ENCODE measurements at regions not wholly inside any gene's neighbourhood (a gene's known extent, or its start where the extent isn't known, plus 50 kb on each side); places are given as distances from the start of the nearest gene placed in this dataset.

DNA sequence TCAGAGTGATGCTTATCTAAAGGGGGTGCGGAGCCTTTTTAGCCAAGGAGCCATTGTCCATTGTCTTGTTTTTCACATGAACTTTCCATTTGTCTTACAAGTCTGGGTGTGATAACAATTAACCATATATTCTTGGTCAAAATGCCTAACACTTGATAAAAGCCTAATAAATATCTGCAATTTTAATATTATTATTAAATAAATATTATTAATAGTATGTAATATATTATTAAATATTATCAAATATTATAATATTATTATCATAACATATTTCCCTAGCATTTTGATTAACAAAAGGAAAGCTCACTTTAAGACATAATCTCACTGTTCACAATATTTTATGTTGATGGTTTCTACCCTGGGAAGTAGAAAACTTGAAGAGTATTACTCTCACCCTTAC is 1143.6 kb upstream of the GYPC start:
- TF ChIP-seq, protein P1, sequence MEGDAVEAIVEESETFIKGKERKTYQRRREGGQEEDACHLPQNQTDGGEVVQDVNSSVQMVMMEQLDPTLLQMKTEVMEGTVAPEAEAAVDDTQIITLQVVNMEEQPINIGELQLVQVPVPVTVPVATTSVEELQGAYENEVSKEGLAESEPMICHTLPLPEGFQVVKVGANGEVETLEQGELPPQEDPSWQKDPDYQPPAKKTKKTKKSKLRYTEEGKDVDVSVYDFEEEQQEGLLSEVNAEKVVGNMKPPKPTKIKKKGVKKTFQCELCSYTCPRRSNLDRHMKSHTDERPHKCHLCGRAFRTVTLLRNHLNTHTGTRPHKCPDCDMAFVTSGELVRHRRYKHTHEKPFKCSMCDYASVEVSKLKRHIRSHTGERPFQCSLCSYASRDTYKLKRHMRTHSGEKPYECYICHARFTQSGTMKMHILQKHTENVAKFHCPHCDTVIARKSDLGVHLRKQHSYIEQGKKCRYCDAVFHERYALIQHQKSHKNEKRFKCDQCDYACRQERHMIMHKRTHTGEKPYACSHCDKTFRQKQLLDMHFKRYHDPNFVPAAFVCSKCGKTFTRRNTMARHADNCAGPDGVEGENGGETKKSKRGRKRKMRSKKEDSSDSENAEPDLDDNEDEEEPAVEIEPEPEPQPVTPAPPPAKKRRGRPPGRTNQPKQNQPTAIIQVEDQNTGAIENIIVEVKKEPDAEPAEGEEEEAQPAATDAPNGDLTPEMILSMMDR (conservative IDR thresholded peaks at IDR 0.05; ENCODE audit: low read depth, low read length), result no peak
- TF ChIP-seq EZH2 (IDR thresholded peaks at IDR 0.05; ENCODE audit: borderline replicate concordance, low read depth, low read length, poor library complexity, severe bottlenecking), result no peak
